ENCODE measurements at regions not wholly inside any gene's neighbourhood (a gene's known extent, or its start where the extent isn't known, plus 50 kb on each side); places are given as distances from the start of the nearest gene placed in this dataset.

- TF ChIP-seq HNF4G (IDR thresholded peaks at IDR 0.05; ENCODE audit: borderline replicate concordance, low read depth, low read length) (no peak), HNF4G (CRISPR knock-in tag; IDR thresholded peaks at IDR 0.05; ENCODE audit: borderline replicate concordance, low read depth) (no peak)
Observed at GRCh38 chr9:7580568-7580967, 219.0 kb downstream of the DMAC1 start (continued).

- BruUV-seq (replicated peaks): no TSS peak
- H3K9ac ChIP-seq (ENCODE audit: insufficient read depth, low read depth, low read length): no peak overlapping the region
- no peaks in the 10 kb centered on the region for H3K27me3 ChIP-seq (ENCODE audit: control insufficient read depth in 1 of 2, insufficient read depth in 2 of 2, low read length in 2 of 2)
- POLR2A ChIA-PET: no interaction called here
- no peak overlapping the region for H2AFZ ChIP-seq (ENCODE audit: low read length)
- H3K79me2 ChIP-seq (ENCODE audit: insufficient read depth, low read length): no peaks in the 10 kb centered on the region
- FAIRE-seq (no peak), DNase-seq (ENCODE audit: low spot score) (no peak), ATAC-seq (no peak)
- no peak overlapping the region for H3K27ac ChIP-seq (ENCODE audit: extremely low read length, insufficient read depth, low read length)
- no peaks in the 10 kb centered on the region for H4K20me1 ChIP-seq (ENCODE audit: insufficient read depth, low read length)
- H3K4me2 ChIP-seq (ENCODE audit: low read depth, low read length): no peak overlapping the region
- H3K4me3 ChIP-seq (replicated peaks in 1 of 3; ENCODE audit: insufficient read depth in 1 of 3, low read depth in 2 of 3, low read length in 3 of 3): no peak overlapping the region
- no peaks in the 10 kb centered on the region for H3K9me3 ChIP-seq (ENCODE audit: low read length)
- CTCF ChIA-PET (ENCODE audit: low intra/inter-chr PET ratio, low total read pairs): no interaction called here
- intact Hi-C loops (cut with micrococcal nuclease; ENCODE audit: unreplicated experiment) (no loop called here), in situ Hi-C loops (cut with HindIII; ENCODE audit: extremely low pct_ligation_motif_present, low pct_unique_long_range_greater_than_20kb) (no loop called here)
- no peaks in the 10 kb centered on the region for H3K4me1 ChIP-seq (ENCODE audit: insufficient read depth, low read length)
- 0% methylated on average over 1 of the region's 1 CpG for WGBS (ENCODE audit: low lambda C conversion rate)
- H3K36me3 ChIP-seq (replicated peaks in 1 of 2; ENCODE audit: control insufficient read depth in 1 of 2, insufficient read depth in 2 of 2, low read length in 2 of 2): no peaks in the 10 kb centered on the region
- TF ChIP-seq KDM4B (CRISPR knock-in tag; IDR thresholded peaks at IDR 0.05) (no peak), ZNF326 (CRISPR knock-in tag; IDR thresholded peaks at IDR 0.05; ENCODE audit: borderline replicate concordance) (no peak), CEBPZ (IDR thresholded peaks at IDR 0.05; ENCODE audit: low read length) (no peak), ATF1 (CRISPR knock-in tag; IDR thresholded peaks at IDR 0.05) (no peak), ZNF235 (CRISPR knock-in tag; IDR thresholded peaks at IDR 0.05; ENCODE audit: borderline replicate concordance) (no peak), TRIM24 (CRISPR knock-in tag; IDR thresholded peaks at IDR 0.05) (no peak), ATF7-NPFF (CRISPR knock-in tag; IDR thresholded peaks at IDR 0.05; ENCODE audit: low read depth) (no peak), RNF219 (CRISPR knock-in tag; IDR thresholded peaks at IDR 0.05) (no peak), SSRP1 (CRISPR knock-in tag; IDR thresholded peaks at IDR 0.05) (no peak), FOXP1 (IDR thresholded peaks at IDR 0.05) (no peak), FOXP1 (CRISPR knock-in tag; IDR thresholded peaks at IDR 0.05) (no peak), GLMP (CRISPR knock-in tag; IDR thresholded peaks at IDR 0.05; ENCODE audit: borderline replicate concordance) (no peak), ZNF512B (CRISPR knock-in tag; IDR thresholded peaks at IDR 0.05; ENCODE audit: borderline replicate concordance) (no peak), TAF1 (CRISPR knock-in tag; IDR thresholded peaks at IDR 0.05) (no peak), SIX4 (CRISPR knock-in tag; IDR thresholded peaks at IDR 0.05) (no peak)
Observed at GRCh38 chr9:7579351-7579750, 220.2 kb downstream of the DMAC1 start.

Data from HepG2 (cell line).